K562 (cell line): ENCODE measurements at regions not wholly inside any gene's neighbourhood (a gene's known extent, or its start where the extent isn't known, plus 50 kb on each side); places are given as distances from the start of the nearest gene placed in this dataset.

Source experiments
- ATAC-seq: fragments of 200-7000 bp; cut with Tn5 transposase; 3 replicates; pipeline ENCODE4 v1.9.1; 2020; ENCODE audit warnings: moderate library complexity
- BruUV-seq: library from RNA; stranded (reverse); fragments of 400-500 nt; replicated peaks from 2 replicates; lab custom pipeline; 2021; lab: Mats Ljungman, UMichigan
- CTCF ChIA-PET: fragments of 300-600 bp; formaldehyde crosslinking; extraction: SDS; loops from one replicate; lab custom pipeline; 2021; ENCODE audit warnings: low intra/inter-chr PET ratio; lab: Yijun Ruan, JAX
- POLR2A ChIA-PET: fragments of 300-600, 350-650 bp; sonication (Branson Sonifier 250); formaldehyde crosslinking; extraction: SDS; loops from one replicate; lab custom pipeline; 2021; ENCODE audit warnings: antibody characterized with exemption, inconsistent platforms; lab: Yijun Ruan, JAX
- DNase-seq, 4 experiments: peaks; one replicate each; pipeline versions ENCODE4 v3.0.0 to v3.0.0-alpha.2; 2011 to 2018; ENCODE audit warnings: low spot score in 3 of 4, mixed read lengths in 3 of 4; ENCODE audit errors: extremely low read depth in 1 of 4
- FAIRE-seq: peaks from 2 replicates; lab custom pipeline; 2011; peaks lifted over from hg19 to GRCh38; lab: Jason Lieb, UNC
- H2AFZ ChIP-seq: 2 replicates; pipeline ENCODE4 v1.6.0; 2011; ENCODE audit warnings: low read depth, low read length, control low read depth, inconsistent platforms
- H3K27ac ChIP-seq: fragments of 200-600 bp; 3 replicates; pipeline ENCODE4 v1.8.0; 2011; ENCODE audit warnings: low read depth, mild to moderate bottlenecking, control low read depth, inconsistent platforms, low read length, moderate library complexity, mixed read lengths; ENCODE audit errors: extremely low read depth
- H3K27me3 ChIP-seq, 2 experiments: fragments of 300-600 bp in 1 of 2; 2 replicates in 1 of 2; 3 replicates in 1 of 2; pipeline versions ENCODE4 v1.6.0 to v1.8.0; 2011; ENCODE audit warnings: inconsistent platforms in 2 of 2, low read length in 2 of 2, mild to moderate bottlenecking in 1 of 2, mixed read lengths in 1 of 2, moderate library complexity in 1 of 2; ENCODE audit not compliant: control insufficient read depth in 2 of 2, insufficient read depth in 2 of 2
- H3K36me3 ChIP-seq: fragments of 300-600 bp; 3 replicates; pipeline ENCODE4 v1.8.0; 2011; ENCODE audit warnings: mild to moderate bottlenecking, low read length, inconsistent platforms; ENCODE audit not compliant: control insufficient read depth, insufficient read depth
- H3K4me1 ChIP-seq, 2 experiments: fragments of 200-600 bp in 1 of 2; replicated peaks in 1 of 2; 2 replicates in 1 of 2; 3 replicates in 1 of 2; pipeline versions ENCODE4 v1.5.1 to v1.8.0; 2011; ENCODE audit warnings: inconsistent platforms in 2 of 2, low read length in 2 of 2, mild to moderate bottlenecking in 1 of 2, mixed read lengths in 1 of 2, moderate library complexity in 1 of 2; ENCODE audit not compliant: control insufficient read depth in 2 of 2, insufficient read depth in 2 of 2
- H3K4me2 ChIP-seq: 2 replicates; pipeline ENCODE4 v1.6.1; 2011; ENCODE audit warnings: low read length, control low read depth, inconsistent platforms, mixed read lengths; ENCODE audit not compliant: insufficient read depth
- H3K4me3 ChIP-seq: fragments of 200-600 bp; sonication (generic), shearing (Covaris generic); 2 replicates; pipeline ENCODE4 v1.5.1; 2016; ENCODE audit warnings: control low read depth, inconsistent platforms
- H3K79me2 ChIP-seq: fragments of 200-600 bp; 3 replicates; pipeline ENCODE4 v1.8.0; 2011; ENCODE audit warnings: low read length, inconsistent platforms; ENCODE audit not compliant: control insufficient read depth, insufficient read depth
- H3K9ac ChIP-seq, 2 experiments: 2 replicates each; pipeline versions ENCODE4 v1.6.0 to v1.6.1; 2011; ENCODE audit warnings: low read depth in 2 of 2, low read length in 2 of 2, control low read depth in 1 of 2, inconsistent platforms in 1 of 2, mild to moderate bottlenecking in 1 of 2, mixed read lengths in 1 of 2; ENCODE audit not compliant: insufficient read depth in 1 of 2
- H3K9me1 ChIP-seq: one replicate; pipeline ENCODE4 v1.6.0; 2011; ENCODE audit warnings: inconsistent platforms, mild to moderate bottlenecking, low read length, moderate library complexity; ENCODE audit not compliant: control insufficient read depth, insufficient read depth
- H3K9me3 ChIP-seq: replicated peaks from 2 replicates; pipeline ENCODE4 v1.5.1; 2011; ENCODE audit warnings: low read depth, low read length, inconsistent platforms; ENCODE audit not compliant: control insufficient read depth, insufficient read depth
- H4K20me1 ChIP-seq: replicated peaks from 2 replicates; pipeline ENCODE4 v1.6.1; 2011; ENCODE audit warnings: low read length, inconsistent platforms, mixed read lengths; ENCODE audit not compliant: control insufficient read depth, insufficient read depth
- ETV6 ChIP-seq, 3 experiments: fragments of 150-350 bp in 1 of 3; sonication (generic) in 1 of 3; formaldehyde crosslinking in 1 of 3; IDR thresholded peaks; 2 replicates each; pipeline versions ENCODE4 v1.6.1 to v1.8.0; 2014 to 2022; ENCODE audit warnings: borderline replicate concordance in 2 of 3, low read depth in 2 of 3, antibody characterized with exemption in 1 of 3, low read length in 1 of 3, mild to moderate bottlenecking in 1 of 3, missing genetic modification reagents in 1 of 3
- MYBL2 ChIP-seq, 2 experiments: fragments of 450-650 bp in 1 of 2; sonication (generic) in 1 of 2; formaldehyde crosslinking in 1 of 2; IDR thresholded peaks; 2 replicates each; pipeline versions ENCODE4 v1.6.1 to v1.8.1; 2017 to 2022; ENCODE audit warnings: borderline replicate concordance in 1 of 2, inconsistent platforms in 1 of 2, low read depth in 1 of 2, mild to moderate bottlenecking in 1 of 2, missing genetic modification reagents in 1 of 2, moderate library complexity in 1 of 2
- RFX5 ChIP-seq: IDR thresholded peaks from 2 replicates; pipeline ENCODE4 v1.6.1; 2011; ENCODE audit warnings: low read depth, mild to moderate bottlenecking, improper control_type of control experiment, low read length
- SRSF9 ChIP-seq: fragments of 200-400 bp; formaldehyde crosslinking; IDR thresholded peaks from 2 replicates; pipeline ENCODE4 v1.6.1; 2017; ENCODE audit warnings: low read depth, low read length, borderline replicate concordance
- TEAD1 ChIP-seq, 2 experiments: fragments of 450-650 bp in 1 of 2; sonication (generic) in 1 of 2; formaldehyde crosslinking; IDR thresholded peaks; 2 replicates each; pipeline versions ENCODE4 v1.4.0 to v1.8.0; 2020 to 2022; ENCODE audit warnings: mild to moderate bottlenecking in 2 of 2, missing genetic modification reagents in 1 of 2
- XRCC3 ChIP-seq: fragments of 450-650 bp; IDR thresholded peaks from 2 replicates; pipeline ENCODE4 v1.6.1; 2017; ENCODE audit warnings: mild to moderate bottlenecking, moderate library complexity
- ZNF384 ChIP-seq: IDR thresholded peaks from 2 replicates; pipeline ENCODE4 v1.6.1; 2012; ENCODE audit warnings: low read depth, low read length, improper control_type of control experiment
- ZNF79 ChIP-seq: fragments of 250-450 bp; sonication (Bioruptor Pico); IDR thresholded peaks from 2 replicates; pipeline ENCODE4 v1.4.0; 2020; ENCODE audit warnings: low read depth, mild to moderate bottlenecking, moderate library complexity
- WGBS: fragments of 100-300 bp; shearing (Covaris generic); methylation state at CpG from one replicate; pipeline ENCODE4 v1.1.6; 2016; ENCODE audit warnings: low coverage, mixed read lengths; ENCODE audit not compliant: insufficient coverage; ENCODE audit errors: missing lambda C conversion rate; 5-methylcytosine and 5-hydroxymethylcytosine counted together
- in situ Hi-C: fragments of 300-500 bp; cut with MboI; formaldehyde crosslinking; loops from 4 replicates; pipeline ENCODE4 v1.15.0; 2018; ENCODE audit warnings: inconsistent platforms, mixed read lengths
- intact Hi-C: fragments of 100-400 bp; cut with micrococcal nuclease; formaldehyde crosslinking; loops from 2 replicates; pipeline ENCODE4 v1.14.2; 2022
- TF ChIP-seq, protein P1 (sequence below): fragments of 450-650 bp; formaldehyde crosslinking; IDR thresholded peaks from 2 replicates; pipeline ENCODE4 v1.4.0; 2020; ENCODE audit warnings: mild to moderate bottlenecking, moderate library complexity

- in situ Hi-C loops, result no loop called here
- no TSS peak for BruUV-seq
- H3K27ac ChIP-seq, result no peak overlapping the region
Observed at GRCh38 chr3:61417352-61417751, 144.0 kb upstream of the PTPRG start.

More at GRCh38 chr3:61417352-61417751, 144.0 kb upstream of the PTPRG start:
- ATAC-seq, result no peak
- Histone ChIP-seq H3K9me1 (no peaks in the 10 kb centered on the region), H3K4me3 (no peak overlapping the region), H3K79me2 (no peaks in the 10 kb centered on the region), H3K9ac (no peak overlapping the region), H3K4me2 (no peak overlapping the region), H3K9me3 (no peaks in the 10 kb centered on the region), H3K4me1 (no peaks in the 10 kb centered on the region), H4K20me1 (no peaks in the 10 kb centered on the region), H3K27me3 (no peaks in the 10 kb centered on the region), H3K36me3 (no peaks in the 10 kb centered on the region), H2AFZ (no peak overlapping the region)
- WGBS, result 0% methylated on average over 2 of the region's 2 CpGs
- ChIA-PET POLR2A (no interaction called here), CTCF (no interaction called here)
- no peak for DNase-seq
- no peak for FAIRE-seq
- TF ChIP-seq RFX5, result no peak
- TF ChIP-seq ZNF79, result no peak
- TF ChIP-seq SRSF9, result no peak
- TF ChIP-seq ZNF384, result no peak
- no peak for TF ChIP-seq TEAD1 (CRISPR knock-in tag; IDR thresholded peaks at IDR 0.05)
- TF ChIP-seq, protein P1, sequence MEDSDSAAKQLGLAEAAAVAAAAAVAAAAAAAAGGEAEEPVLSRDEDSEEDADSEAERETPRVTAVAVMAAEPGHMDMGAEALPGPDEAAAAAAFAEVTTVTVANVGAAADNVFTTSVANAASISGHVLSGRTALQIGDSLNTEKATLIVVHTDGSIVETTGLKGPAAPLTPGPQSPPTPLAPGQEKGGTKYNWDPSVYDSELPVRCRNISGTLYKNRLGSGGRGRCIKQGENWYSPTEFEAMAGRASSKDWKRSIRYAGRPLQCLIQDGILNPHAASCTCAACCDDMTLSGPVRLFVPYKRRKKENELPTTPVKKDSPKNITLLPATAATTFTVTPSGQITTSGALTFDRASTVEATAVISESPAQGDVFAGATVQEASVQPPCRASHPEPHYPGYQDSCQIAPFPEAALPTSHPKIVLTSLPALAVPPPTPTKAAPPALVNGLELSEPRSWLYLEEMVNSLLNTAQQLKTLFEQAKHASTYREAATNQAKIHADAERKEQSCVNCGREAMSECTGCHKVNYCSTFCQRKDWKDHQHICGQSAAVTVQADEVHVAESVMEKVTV, result no peak
- TF ChIP-seq XRCC3, result no peak
- TF ChIP-seq MYBL2 (IDR thresholded peaks at IDR 0.05; ENCODE audit: low read depth), result no peak
- no peak for TF ChIP-seq MYBL2 (CRISPR knock-in tag; IDR thresholded peaks at IDR 0.05; ENCODE audit: borderline replicate concordance)
- no peak for TF ChIP-seq ETV6 (IDR thresholded peaks at IDR 0.05; ENCODE audit: borderline replicate concordance in 1 of 2, low read depth in 2 of 2, low read length in 1 of 2)
- no peak for TF ChIP-seq ETV6 (CRISPR knock-in tag; IDR thresholded peaks at IDR 0.05; ENCODE audit: borderline replicate concordance)
- intact Hi-C loops, result no loop called here
